Spinal cord (tissue), 9 donors: ENCODE measurements at regions not wholly inside any gene's neighbourhood (a gene's known extent, or its start where the extent isn't known, plus 50 kb on each side); places are given as distances from the start of the nearest gene placed in this dataset.
"Not testable (repeated sequence)": the region's sequence is repeated elsewhere in the genome, so short reads cannot be mapped to it uniquely, and the experiment has no call there.

Experiments
- DNase-seq, 6 donors: peaks; one replicate each; pipeline versions ENCODE4 v3.0.0 to v3.0.0-alpha.2; 2013 to 2015; ENCODE audit warnings: low spot score in 6 of 6, low read depth in 4 of 6
- H3K27ac ChIP-seq: one replicate; pipeline ENCODE4 v1.5.1; 2013; ENCODE audit warnings: low read depth, low read length, control low read depth
- H3K27me3 ChIP-seq: one replicate; pipeline ENCODE4 v1.6.1; 2013; ENCODE audit warnings: low read length; ENCODE audit not compliant: control insufficient read depth, insufficient read depth
- H3K36me3 ChIP-seq: one replicate; pipeline ENCODE4 v1.6.1; 2013; ENCODE audit warnings: low read length; ENCODE audit not compliant: control insufficient read depth, insufficient read depth
- H3K4me1 ChIP-seq: one replicate; pipeline ENCODE4 v1.6.1; 2013; ENCODE audit warnings: low read length; ENCODE audit not compliant: control insufficient read depth, insufficient read depth
- H3K4me3 ChIP-seq: one replicate; pipeline ENCODE4 v1.5.1; 2013; ENCODE audit warnings: low read depth, low read length, control low read depth
- H3K9me3 ChIP-seq: one replicate; pipeline ENCODE4 v1.6.1; 2013; ENCODE audit warnings: low read length; ENCODE audit not compliant: control insufficient read depth, insufficient read depth
- WGBS: methylation state at CpG from one replicate; pipeline ENCODE4 v1.1.5; 2013; ENCODE audit warnings: missing lambda C conversion rate; ENCODE audit not compliant: insufficient coverage; 5-methylcytosine and 5-hydroxymethylcytosine counted together
- donor health status: healthy.

DNA sequence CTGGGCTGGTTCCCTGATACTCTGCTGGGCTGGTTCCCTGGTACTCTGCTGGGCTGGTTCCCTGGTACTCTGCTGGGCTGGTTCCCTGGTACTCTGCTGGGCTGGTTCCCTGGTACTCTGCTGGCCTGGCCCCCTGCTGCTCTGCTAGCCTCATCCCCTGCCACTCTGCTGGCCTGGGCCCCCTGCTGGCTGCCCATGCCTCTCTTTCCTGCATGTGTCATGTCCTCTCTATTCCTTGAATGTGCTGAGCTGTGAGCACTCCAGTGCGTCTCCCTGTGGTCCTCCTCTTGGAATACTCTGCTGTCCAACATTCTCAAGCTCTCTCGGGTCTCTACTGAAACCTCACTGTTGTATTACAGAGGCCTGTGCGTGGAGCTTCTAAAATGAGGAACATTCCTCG, 216.3 kb downstream of the RNF144A start:
- Histone ChIP-seq H3K9me3 (no peaks in the 10 kb centered on the region), H3K27me3 (no peaks in the 10 kb centered on the region), H3K27ac (no peak overlapping the region), H3K4me3 (no peak overlapping the region), H3K36me3 (no peaks in the 10 kb centered on the region), H3K4me1 (no peaks in the 10 kb centered on the region)
- WGBS = 96% methylated on average over 4 of the region's 4 CpGs
- DNase-seq = no peak

- Histone ChIP-seq H3K27me3 (no peaks in the 10 kb centered on the region), H3K36me3 (no peaks in the 10 kb centered on the region), H3K9me3 (no peaks in the 10 kb centered on the region), H3K4me3 (no peak overlapping the region), H3K27ac (no peak overlapping the region), H3K4me1 (no peaks in the 10 kb centered on the region)
- WGBS = 60% methylated on average over 1 of the region's 1 CpG
- DNase-seq = no peak
These were observed 223.1 kb downstream of the RNF144A start for GRCh38 chr2:7140306-7140705.

- no peak overlapping the region for H3K4me3 ChIP-seq
- DNase-seq = no peak
- H3K9me3 ChIP-seq = no peaks in the 10 kb centered on the region
- no peaks in the 10 kb centered on the region for H3K4me1 ChIP-seq
- no peaks in the 10 kb centered on the region for H3K36me3 ChIP-seq
- no peak overlapping the region for H3K27ac ChIP-seq
- no peaks in the 10 kb centered on the region for H3K27me3 ChIP-seq
These were observed 228.5 kb downstream of the RNF144A start for GRCh38 chr2:7145707-7146106.

- H3K4me1 ChIP-seq = no peaks in the 10 kb centered on the region
- H3K9me3 ChIP-seq = no peaks in the 10 kb centered on the region
- H3K4me3 ChIP-seq = no peak overlapping the region
- DNase-seq = peak in 1 of 6 donors; percentile 23
- H3K27me3 ChIP-seq = no peaks in the 10 kb centered on the region
- H3K27ac ChIP-seq = no peak overlapping the region
- no peaks in the 10 kb centered on the region for H3K36me3 ChIP-seq
These were observed 228.9 kb downstream of the RNF144A start for GRCh38 chr2:7146151-7146550.

DNA sequence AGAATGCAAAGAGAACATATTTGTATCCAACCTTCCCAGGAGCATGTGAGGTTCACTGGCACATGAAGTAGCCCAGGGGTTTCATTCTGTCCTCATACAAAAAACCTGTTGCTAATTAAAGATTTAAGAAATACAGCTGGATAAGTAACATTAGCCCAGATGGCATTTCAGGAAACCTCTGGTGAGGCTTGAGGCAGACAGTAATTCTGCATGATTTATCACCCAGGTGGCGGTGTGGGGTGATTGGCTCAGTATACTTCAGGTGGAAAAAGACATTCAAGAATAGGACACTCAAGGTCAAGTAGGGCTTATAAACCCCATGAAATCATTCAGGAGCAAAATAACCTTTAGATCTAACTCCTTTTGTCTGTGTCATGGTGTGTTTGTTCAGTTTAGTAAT, 237.4 kb downstream of the RNF144A start:
- Histone ChIP-seq H3K36me3 (no peaks in the 10 kb centered on the region), H3K27ac (no peak overlapping the region), H3K9me3 (no peaks in the 10 kb centered on the region), H3K4me3 (no peak overlapping the region), H3K4me1 (no peaks in the 10 kb centered on the region), H3K27me3 (no peaks in the 10 kb centered on the region)
- no CpG with 5 or more reads among the region's 1 CpG for WGBS
- DNase-seq = no peak

DNA sequence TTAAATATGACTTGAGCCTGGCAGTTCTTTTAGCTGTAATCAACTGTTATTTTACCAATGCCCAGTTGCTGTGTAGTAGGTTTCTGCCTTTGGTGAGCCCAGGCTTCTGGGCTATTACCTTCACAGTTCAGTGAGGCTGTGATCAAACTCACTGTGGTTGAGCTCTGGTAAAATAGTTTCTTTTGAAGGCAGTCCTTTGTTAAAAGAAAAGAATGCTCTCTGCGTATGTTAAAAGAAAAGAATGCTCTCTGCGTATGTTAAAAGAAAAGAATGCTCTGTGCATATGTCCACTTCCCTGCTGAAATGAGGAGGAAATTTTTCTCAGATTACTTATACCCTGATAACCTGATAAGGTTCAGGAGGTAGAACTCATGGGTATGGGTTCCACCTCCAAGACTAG, 244.3 kb downstream of the RNF144A start:
- WGBS = no CpG with 5 or more reads among the region's 2 CpGs
- no peaks in the 10 kb centered on the region for H3K27me3 ChIP-seq
- H3K36me3 ChIP-seq = no peaks in the 10 kb centered on the region
- H3K9me3 ChIP-seq = no peaks in the 10 kb centered on the region
- no peak overlapping the region for H3K27ac ChIP-seq
- H3K4me1 ChIP-seq = no peaks in the 10 kb centered on the region
- H3K4me3 ChIP-seq = no peak overlapping the region
- DNase-seq = no peak

- Histone ChIP-seq H3K4me1 (peaks cover 6% of the 10 kb centered on the region), H3K9me3 (no peaks in the 10 kb centered on the region), H3K27me3 (no peaks in the 10 kb centered on the region), H3K27ac (no peak overlapping the region), H3K36me3 (no peaks in the 10 kb centered on the region), H3K4me3 (no peak overlapping the region)
- WGBS = no CpG with 5 or more reads among the region's 1 CpG
- no peak for DNase-seq
These were observed 248.5 kb downstream of the RNF144A start for GRCh38 chr2:7165736-7166135.

DNA sequence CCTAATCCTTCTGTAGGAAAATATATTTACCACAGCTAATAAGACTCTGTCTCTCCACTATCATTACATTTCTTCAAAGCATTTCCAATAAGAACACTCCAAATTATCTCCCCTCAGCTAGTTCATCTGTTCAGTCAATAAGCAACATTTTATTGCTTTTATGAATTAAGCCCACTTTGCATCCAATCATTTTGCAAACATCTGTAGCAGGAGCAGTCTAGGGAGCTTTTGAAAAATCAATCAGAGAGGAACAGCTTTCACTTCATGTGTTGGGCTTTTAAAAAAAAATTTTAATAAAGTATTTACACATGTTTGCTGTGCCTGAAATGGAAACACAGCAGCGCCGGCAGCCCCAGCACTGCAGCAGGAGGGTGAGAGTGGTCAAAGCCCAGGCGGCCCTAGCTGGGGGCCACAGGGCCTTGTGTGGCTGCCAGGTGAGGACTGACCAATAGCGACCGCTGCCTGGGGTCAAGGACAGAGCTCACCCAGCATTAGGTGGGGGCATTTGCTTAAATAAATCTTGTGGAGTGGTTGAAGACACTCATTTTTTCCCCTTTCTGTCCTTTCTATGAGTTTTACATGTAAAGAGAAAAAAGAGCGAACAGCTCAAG, 250.7 kb downstream of the RNF144A start:
- 71% methylated on average over 4 of the region's 6 CpGs for WGBS
- H3K27ac ChIP-seq = no peak overlapping the region
- H3K9me3 ChIP-seq = no peaks in the 10 kb centered on the region
- H3K36me3 ChIP-seq = no peaks in the 10 kb centered on the region
- H3K4me3 ChIP-seq = no peak overlapping the region
- H3K4me1 ChIP-seq = peaks cover 6% of the 10 kb centered on the region
- H3K27me3 ChIP-seq = no peaks in the 10 kb centered on the region
- DNase-seq = peak in 2 of 6 donors; percentile 27 to 94

- 50% methylated on average over 1 of the region's 6 CpGs for WGBS
- peak in 2 of 6 donors; percentile 31 to 81 for DNase-seq
- H3K27me3 ChIP-seq = no peaks in the 10 kb centered on the region
- H3K27ac ChIP-seq = no peak overlapping the region
- H3K4me1 ChIP-seq = peaks cover 6% of the 10 kb centered on the region
- H3K4me3 ChIP-seq = no peak overlapping the region
- no peaks in the 10 kb centered on the region for H3K9me3 ChIP-seq
- H3K36me3 ChIP-seq = no peaks in the 10 kb centered on the region
These were observed 252.4 kb downstream of the RNF144A start for GRCh38 chr2:7169593-7169992.

DNA sequence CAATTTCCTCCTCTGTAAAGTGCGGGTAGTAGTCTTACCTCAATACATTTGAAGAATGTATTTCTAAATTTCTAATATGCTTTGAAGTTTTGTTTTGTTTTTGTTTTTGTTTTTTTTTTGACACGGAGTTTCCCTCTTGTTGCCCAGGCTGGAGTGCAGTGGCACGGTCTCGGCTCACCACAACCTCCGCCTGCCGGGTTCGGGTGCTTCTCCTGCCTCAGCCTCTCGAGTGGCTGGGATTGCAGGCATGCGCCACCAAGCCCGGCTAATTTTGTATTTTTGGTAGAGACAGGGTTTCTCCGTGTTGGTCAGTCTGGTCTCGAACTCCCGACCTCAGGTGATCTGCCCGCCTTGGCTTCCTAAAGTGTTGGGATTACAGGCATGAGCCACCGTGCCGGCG, 261.8 kb downstream of the RNF144A start:
- 98% methylated on average over 14 of the region's 17 CpGs for WGBS

More for the DNA sequence above, 261.8 kb downstream of the RNF144A start:
- not testable (repeated sequence) for H3K36me3 ChIP-seq, H3K4me1 ChIP-seq, H3K9me3 ChIP-seq, DNase-seq, H3K4me3 ChIP-seq, H3K27me3 ChIP-seq, H3K27ac ChIP-seq
